Transverse colon (tissue), 4 donors: ENCODE measurements at regions not wholly inside any gene's neighbourhood (a gene's known extent, or its start where the extent isn't known, plus 50 kb on each side); places are given as distances from the start of the nearest gene placed in this dataset.

Experiments
- DNase-seq: peaks from one replicate; pipeline ENCODE4 v3.0.0-alpha.2; 2019
- H3K27ac ChIP-seq, 4 donors: fragments of 200-600 bp; sonication (generic); 2 replicates each; pipeline ENCODE4 v1.5.1; 2016 to 2018; ENCODE audit warnings: inconsistent platforms in 4 of 4
- H3K27me3 ChIP-seq: fragments of 200-600 bp; sonication (generic); 2 replicates; pipeline ENCODE4 v1.5.1; 2017; ENCODE audit warnings: inconsistent platforms
- H3K36me3 ChIP-seq, 4 donors: fragments of 200-600 bp; sonication (generic); 2 replicates each; pipeline ENCODE4 v1.5.1; 2017 to 2019; ENCODE audit warnings: inconsistent platforms in 4 of 4
- H3K4me1 ChIP-seq, 4 donors: fragments of 200-600 bp; sonication (generic); 2 replicates each; pipeline ENCODE4 v1.5.1; 2017 to 2020; ENCODE audit warnings: inconsistent platforms in 4 of 4
- H3K4me3 ChIP-seq, 4 donors: fragments of 200-600 bp; sonication (generic); 1 replicate in 1 of 4; 2 replicates in 3 of 4; pipeline versions ENCODE4 v1.5.1 to v1.6.1; 2017 to 2019; ENCODE audit warnings: inconsistent platforms in 4 of 4
- H3K9me3 ChIP-seq, 2 donors: fragments of 200-600 bp; sonication (generic); 2 replicates each; pipeline ENCODE4 v1.5.1; 2017 to 2019; ENCODE audit warnings: inconsistent platforms in 2 of 2
- CTCF ChIP-seq, 5 experiments: fragments of 200-600 bp in 3 of 5; fragments of 450-650 bp in 2 of 5; sonication (generic) in 3 of 5; IDR thresholded peaks; 1 replicate in 2 of 5; 2 replicates in 3 of 5; pipeline ENCODE4 v1.5.1; 2016 to 2017; ENCODE audit warnings: antibody characterized with exemption in 5 of 5, inconsistent platforms in 3 of 5, mild to moderate bottlenecking in 2 of 5, moderate library complexity in 1 of 5
- EP300 ChIP-seq: sonication (generic); formaldehyde crosslinking; IDR thresholded peaks from one replicate; pipeline ENCODE4 v1.6.1; 2017; ENCODE audit warnings: antibody characterized with exemption, low read depth
- POLR2A ChIP-seq: fragments of 450-650 bp; IDR thresholded peaks from one replicate; pipeline ENCODE4 v1.6.1; 2016; ENCODE audit warnings: antibody characterized with exemption, mild to moderate bottlenecking, moderate library complexity
- POLR2AphosphoS5 ChIP-seq, 3 donors: sonication (generic); formaldehyde crosslinking; IDR thresholded peaks; one replicate each; pipeline ENCODE4 v1.6.1; 2016; ENCODE audit warnings: antibody characterized with exemption in 3 of 3
- WGBS, 2 donors: methylation state at CpG; one replicate each; pipeline ENCODE4 v1.1.5; 2018; ENCODE audit warnings: low coverage in 1 of 2; 5-methylcytosine and 5-hydroxymethylcytosine counted together
- in situ Hi-C, 4 donors: fragments of 200-750 bp; cut with MboI; loops; one replicate each; pipeline versions ENCODE4 v1.15.0 to v1.15.1; 2017; ENCODE audit warnings: low sequenced_read_pairs in 3 of 4, low pct_ligation_motif_present in 1 of 4, low pct_unique_long_range_greater_than_20kb in 1 of 4
- intact Hi-C: fragments of 100-400 bp; cut with DNase I; formaldehyde crosslinking; loops from one replicate; pipeline ENCODE4 v1.15.1; 2023; ENCODE audit warnings: low total_unique reads

- no peak for DNase-seq
- Histone ChIP-seq H3K27ac (no peak overlapping the region), H3K4me3 (no peak overlapping the region), H3K9me3 (no peaks in the 10 kb centered on the region), H3K36me3 (no peaks in the 10 kb centered on the region), H3K27me3 (no peaks in the 10 kb centered on the region), H3K4me1 (no peaks in the 10 kb centered on the region)
- intact Hi-C loops: no loop called here
- 81% methylated on average over 5 of the region's 5 CpGs; no CpG with 5 or more reads in 1 of the 2 donors for WGBS, 2 donors
- TF ChIP-seq EP300: no peak
- no peak for TF ChIP-seq POLR2A
- TF ChIP-seq CTCF (IDR thresholded peaks at IDR 0.05): no peak
- no peak for TF ChIP-seq POLR2AphosphoS5 (IDR thresholded peaks at IDR 0.05)
- in situ Hi-C loops: no loop called here
Observed at GRCh38 chr22:47260551-47260950, 498.1 kb downstream of the TBC1D22A start.

DNA sequence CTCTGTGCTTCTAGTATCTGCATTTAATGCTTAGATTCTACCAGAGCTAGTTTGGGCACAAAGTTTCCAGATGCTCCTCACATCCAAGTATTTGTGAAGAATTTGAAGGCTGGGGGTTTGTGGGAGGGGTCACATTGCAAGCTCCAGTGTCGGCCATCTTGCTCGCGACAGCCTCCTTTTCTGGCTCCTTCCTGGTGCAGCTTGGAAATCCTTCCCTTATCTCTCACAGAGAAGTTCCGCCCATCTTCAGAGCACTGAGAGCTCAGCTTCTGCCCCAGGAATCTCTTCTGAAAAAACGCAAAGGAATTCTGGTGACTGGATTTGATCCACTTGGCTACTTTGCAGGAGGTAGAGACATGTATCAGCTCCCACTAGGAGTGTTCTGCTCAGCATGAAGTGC is 497.5 kb downstream of the TBC1D22A start:
- Histone ChIP-seq H3K36me3 (no peaks in the 10 kb centered on the region), H3K9me3 (no peaks in the 10 kb centered on the region), H3K27me3 (no peaks in the 10 kb centered on the region), H3K27ac (no peak overlapping the region), H3K4me3 (no peak overlapping the region), H3K4me1 (no peaks in the 10 kb centered on the region)
- in situ Hi-C loops (no loop called here), intact Hi-C loops (no loop called here)
- TF ChIP-seq POLR2AphosphoS5 (IDR thresholded peaks at IDR 0.05) (no peak), POLR2A (no peak), CTCF (IDR thresholded peaks at IDR 0.05) (no peak), EP300 (no peak)
- 92% methylated on average over 5 of the region's 5 CpGs; no CpG with 5 or more reads in 1 of the 2 donors for WGBS, 2 donors
- DNase-seq: no peak

- 57 to 70% methylated on average over 3 to 6 of the region's 6 CpGs for WGBS, 2 donors
- in situ Hi-C loops (no loop called here), intact Hi-C loops (no loop called here)
- TF ChIP-seq CTCF (IDR thresholded peaks at IDR 0.05) (no peak), EP300 (no peak), POLR2AphosphoS5 (IDR thresholded peaks at IDR 0.05) (no peak), POLR2A (no peak)
- Histone ChIP-seq H3K4me3 (no peak overlapping the region), H3K27ac (no peak overlapping the region), H3K4me1 (no peaks in the 10 kb centered on the region), H3K27me3 (no peaks in the 10 kb centered on the region), H3K36me3 (no peaks in the 10 kb centered on the region), H3K9me3 (no peaks in the 10 kb centered on the region)
- no peak for DNase-seq
Observed at GRCh38 chr22:47259049-47259448, 496.6 kb downstream of the TBC1D22A start.

DNA sequence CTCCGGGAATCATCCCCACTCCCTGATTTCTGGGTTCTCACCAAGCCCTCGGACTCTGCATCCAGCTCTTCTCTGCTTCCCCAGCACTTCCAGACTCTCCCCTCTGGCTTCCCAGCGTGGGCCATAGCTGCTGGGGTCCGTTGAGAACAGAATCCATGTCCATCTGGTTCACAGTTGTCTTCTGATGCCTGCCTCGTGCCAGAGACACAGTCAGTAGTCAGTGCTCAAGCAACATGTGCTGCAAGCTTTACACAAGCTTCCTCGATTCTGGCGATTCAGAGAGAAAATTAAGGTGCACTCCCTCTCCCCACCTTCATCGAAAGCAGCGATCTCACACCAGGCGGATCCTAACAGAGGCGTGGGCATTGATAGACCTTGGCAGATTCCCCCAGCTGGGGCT is 495.5 kb downstream of the TBC1D22A start:
- intact Hi-C loops (no loop called here), in situ Hi-C loops (no loop called here)
- WGBS, 2 donors: 75% methylated on average over 11 of the region's 11 CpGs; no CpG with 5 or more reads in 1 of the 2 donors

More for the DNA sequence above, 495.5 kb downstream of the TBC1D22A start:
- no peaks in the 10 kb centered on the region for H3K4me1 ChIP-seq
- no peak for TF ChIP-seq POLR2A
- TF ChIP-seq POLR2AphosphoS5 (IDR thresholded peaks at IDR 0.05): no peak
- no peak for TF ChIP-seq CTCF (IDR thresholded peaks at IDR 0.05)
- TF ChIP-seq EP300: no peak
- no peaks in the 10 kb centered on the region for H3K36me3 ChIP-seq
- H3K27ac ChIP-seq: no peak overlapping the region
- no peak overlapping the region for H3K4me3 ChIP-seq
- H3K27me3 ChIP-seq: no peaks in the 10 kb centered on the region
- no peak for DNase-seq
- no peaks in the 10 kb centered on the region for H3K9me3 ChIP-seq
